Transverse colon (tissue), 3 donors: ENCODE measurements at regions not wholly inside any gene's neighbourhood (a gene's known extent, or its start where the extent isn't known, plus 50 kb on each side); places are given as distances from the start of the nearest gene placed in this dataset.

Source experiments
- CTCF ChIP-seq, 5 experiments: fragments of 200-600 bp in 3 of 5; fragments of 450-650 bp in 2 of 5; sonication (generic) in 3 of 5; IDR thresholded peaks; 1 replicate in 2 of 5; 2 replicates in 3 of 5; pipeline ENCODE4 v1.5.1; 2016 to 2017; ENCODE audit warnings: antibody characterized with exemption in 5 of 5, inconsistent platforms in 3 of 5, mild to moderate bottlenecking in 2 of 5, moderate library complexity in 1 of 5
- EP300 ChIP-seq: sonication (generic); formaldehyde crosslinking; IDR thresholded peaks from one replicate; pipeline ENCODE4 v1.6.1; 2017; ENCODE audit warnings: antibody characterized with exemption, low read depth
- POLR2A ChIP-seq: fragments of 450-650 bp; IDR thresholded peaks from one replicate; pipeline ENCODE4 v1.6.1; 2016; ENCODE audit warnings: antibody characterized with exemption, mild to moderate bottlenecking, moderate library complexity

- no peak for TF ChIP-seq CTCF (IDR thresholded peaks at IDR 0.05)
- TF ChIP-seq POLR2A, result no peak
- TF ChIP-seq EP300, result no peak
These were observed 51.8 kb upstream of the CASZ1 start for GRCh38 chr1:10848109-10848684.
